Esophagus muscularis mucosa (tissue), 4 donors: ENCODE measurements at regions not wholly inside any gene's neighbourhood (a gene's known extent, or its start where the extent isn't known, plus 50 kb on each side); places are given as distances from the start of the nearest gene placed in this dataset.

Experiments used
- DNase-seq: peaks from one replicate; pipeline ENCODE4 v3.0.0-alpha.2; 2017; ENCODE audit errors: extremely low spot score
- H3K27ac ChIP-seq, 4 donors: fragments of 200-600 bp; sonication (generic); replicated peaks in 1 of 4; 1 replicate in 3 of 4; 2 replicates in 1 of 4; pipeline ENCODE4 v1.5.1; 2016 to 2019; ENCODE audit warnings: mild to moderate bottlenecking in 1 of 4
- H3K27me3 ChIP-seq, 4 donors: fragments of 200-600 bp; sonication (generic); one replicate each; pipeline versions ENCODE4 v1.5.1 to v1.6.0; 2016 to 2019
- H3K36me3 ChIP-seq, 4 donors: fragments of 200-600 bp; sonication (generic); one replicate each; pipeline ENCODE4 v1.5.1; 2016 to 2019
- H3K4me1 ChIP-seq, 4 donors: fragments of 200-600 bp; sonication (generic); one replicate each; pipeline ENCODE4 v1.5.1; 2016 to 2019
- H3K4me3 ChIP-seq, 4 donors: fragments of 200-600 bp; sonication (generic); 1 replicate in 2 of 4; 2 replicates in 2 of 4; pipeline ENCODE4 v1.5.1; 2016 to 2019; ENCODE audit warnings: mild to moderate bottlenecking in 4 of 4, moderate library complexity in 1 of 4
- H3K9me3 ChIP-seq, 4 donors: fragments of 200-600 bp; sonication (generic); 1 replicate in 3 of 4; 2 replicates in 1 of 4; pipeline ENCODE4 v1.5.1; 2016 to 2019
- CTCF ChIP-seq, 3 experiments: fragments of 200-600 bp in 2 of 3; fragments of 450-650 bp in 1 of 3; sonication (generic) in 2 of 3; IDR thresholded peaks; one replicate each; pipeline ENCODE4 v1.5.1; 2017 to 2019; ENCODE audit warnings: antibody characterized with exemption in 3 of 3, mild to moderate bottlenecking in 2 of 3, moderate library complexity in 1 of 3
- EP300 ChIP-seq: sonication (generic); formaldehyde crosslinking; IDR thresholded peaks from one replicate; pipeline ENCODE4 v1.6.1; 2017; ENCODE audit warnings: antibody characterized with exemption
- POLR2A ChIP-seq: fragments of 450-650 bp; IDR thresholded peaks from one replicate; pipeline ENCODE4 v1.6.1; 2017; ENCODE audit warnings: antibody characterized with exemption, moderate library complexity, mild to moderate bottlenecking, low read depth
- POLR2AphosphoS5 ChIP-seq, 2 donors: sonication (generic); formaldehyde crosslinking; IDR thresholded peaks; one replicate each; pipeline ENCODE4 v1.6.1; 2017; ENCODE audit warnings: antibody characterized with exemption in 2 of 2
- WGBS: methylation state at CpG from one replicate; pipeline ENCODE4 v1.1.5; 2018; 5-methylcytosine and 5-hydroxymethylcytosine counted together
- intact Hi-C: fragments of 100-400 bp; cut with DNase I; formaldehyde crosslinking; loops from one replicate; pipeline ENCODE4 v1.15.1; 2023

GRCh38 chr4:128517096-128517738, 229.6 kb upstream of the PGRMC2 start:
- no peaks in the 10 kb centered on the region for H3K9me3 ChIP-seq
- H3K36me3 ChIP-seq = no peaks in the 10 kb centered on the region
- no peak for DNase-seq
- WGBS = 76% methylated on average over 4 of the region's 4 CpGs
- TF ChIP-seq EP300 = no peak
- no peak for TF ChIP-seq POLR2AphosphoS5 (IDR thresholded peaks at IDR 0.05)
- no peak for TF ChIP-seq POLR2A
- no peak for TF ChIP-seq CTCF (IDR thresholded peaks at IDR 0.05)
- intact Hi-C loops = no loop called here
- no peaks in the 10 kb centered on the region for H3K27me3 ChIP-seq
- H3K4me1 ChIP-seq = peaks cover 10 to 26% (median 16%) of the 10 kb centered on the region in 4 donors
- no peak overlapping the region for H3K4me3 ChIP-seq
- peak overlapping the region; percentile 12 to 55 (median 36) for H3K27ac ChIP-seq

DNA sequence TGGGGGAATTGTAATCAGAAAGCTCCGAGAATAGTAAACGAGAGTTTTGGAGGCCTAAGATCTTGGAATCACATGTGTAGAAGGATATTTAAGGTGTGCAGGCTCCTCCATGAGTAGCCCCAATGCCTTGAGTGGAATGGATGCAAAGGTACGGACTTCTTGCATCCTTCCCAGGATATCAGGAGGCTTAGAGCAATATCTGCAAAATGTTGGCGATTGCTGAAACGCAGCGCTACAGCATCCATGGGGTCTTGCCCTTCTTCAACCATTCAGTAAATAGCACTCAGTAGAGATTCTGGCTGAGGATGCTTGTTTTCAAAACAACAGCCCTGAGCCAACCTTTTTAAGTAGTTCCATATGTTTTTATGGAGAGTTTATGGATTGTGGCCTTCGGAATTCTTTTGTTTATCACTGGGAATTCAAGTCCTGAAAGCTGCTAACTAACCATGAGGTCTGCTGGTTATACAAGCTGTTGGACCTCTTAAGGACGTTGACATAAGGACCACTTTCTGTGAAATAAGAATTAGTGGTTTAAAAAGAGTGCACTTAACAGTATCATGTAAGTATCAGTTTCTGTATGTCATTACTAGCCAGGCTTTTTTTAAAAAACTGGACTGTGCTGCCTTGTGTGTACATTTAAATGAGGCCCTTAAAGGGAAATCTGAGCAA, 228.8 kb upstream of the PGRMC2 start:
- DNase-seq = no peak
- Histone ChIP-seq H3K36me3 (no peaks in the 10 kb centered on the region), H3K27me3 (no peaks in the 10 kb centered on the region), H3K27ac (no peak overlapping the region), H3K9me3 (no peaks in the 10 kb centered on the region), H3K4me1 (peaks cover 10 to 19% (median 16%) of the 10 kb centered on the region in 4 donors), H3K4me3 (no peak overlapping the region)
- TF ChIP-seq POLR2AphosphoS5 (IDR thresholded peaks at IDR 0.05) (no peak), POLR2A (no peak), EP300 (no peak), CTCF (IDR thresholded peaks at IDR 0.05) (no peak)
- intact Hi-C loops = no loop called here
- 81% methylated on average over 8 of the region's 8 CpGs for WGBS

DNA sequence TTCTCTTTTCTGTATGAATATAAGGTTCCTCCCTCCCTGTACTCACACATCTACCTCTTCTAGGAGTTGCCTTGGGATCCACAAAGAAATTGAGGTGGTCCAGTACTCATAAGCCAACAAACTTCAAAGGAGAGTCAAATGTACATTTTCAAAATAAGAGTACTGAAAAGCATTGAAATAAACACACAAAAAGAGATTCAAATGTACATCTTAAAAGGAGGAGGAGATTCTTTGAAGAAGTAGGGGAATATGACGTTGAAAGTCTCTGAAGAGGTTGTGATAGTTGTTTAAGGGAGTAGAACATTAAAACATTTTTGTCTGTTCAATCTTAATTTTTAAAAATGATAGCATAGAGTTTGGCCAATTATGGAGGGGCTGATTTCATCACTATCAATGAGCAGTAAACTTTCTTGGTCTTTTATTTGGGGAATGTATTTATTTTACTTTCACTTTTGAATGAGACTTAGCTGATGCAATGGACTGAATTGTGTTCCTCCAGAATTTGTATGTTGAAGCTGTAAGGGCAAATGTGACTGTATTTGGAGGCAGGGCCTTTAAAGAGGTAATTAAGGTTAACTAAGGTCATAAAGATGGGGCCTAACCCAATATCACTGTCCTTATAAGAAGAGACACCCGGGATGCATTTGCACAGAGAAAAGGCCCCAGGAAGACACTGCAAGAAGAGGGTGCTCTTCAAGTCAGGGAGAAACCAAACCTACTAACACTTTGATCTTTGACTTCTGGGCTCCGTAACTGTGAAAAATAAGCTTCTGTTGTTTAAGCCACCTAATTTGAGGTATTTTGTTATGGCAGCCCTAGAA, 226.3 kb upstream of the PGRMC2 start:
- Histone ChIP-seq H3K27ac (no peak overlapping the region), H3K4me3 (no peak overlapping the region), H3K27me3 (no peaks in the 10 kb centered on the region), H3K36me3 (no peaks in the 10 kb centered on the region), H3K9me3 (no peaks in the 10 kb centered on the region), H3K4me1 (peaks cover 10 to 16% (median 13%) of the 10 kb centered on the region in 4 donors)
- WGBS = 90% methylated on average over 3 of the region's 3 CpGs
- intact Hi-C loops = no loop called here
- TF ChIP-seq POLR2A (no peak), EP300 (no peak), CTCF (IDR thresholded peaks at IDR 0.05) (no peak), POLR2AphosphoS5 (IDR thresholded peaks at IDR 0.05) (no peak)
- DNase-seq = no peak

- Histone ChIP-seq H3K4me3 (no peak overlapping the region), H3K36me3 (no peaks in the 10 kb centered on the region), H3K4me1 (peaks cover 6 to 10% (median 8%) of the 10 kb centered on the region in 4 donors), H3K9me3 (no peaks in the 10 kb centered on the region), H3K27ac (no peak overlapping the region), H3K27me3 (no peaks in the 10 kb centered on the region)
- DNase-seq = no peak
- no peak for TF ChIP-seq CTCF (IDR thresholded peaks at IDR 0.05)
- no peak for TF ChIP-seq POLR2A
- no peak for TF ChIP-seq EP300
- no peak for TF ChIP-seq POLR2AphosphoS5 (IDR thresholded peaks at IDR 0.05)
- intact Hi-C loops = no loop called here
These were observed 225.2 kb upstream of the PGRMC2 start for GRCh38 chr4:128512767-128513322.
